PC-9 (cell line): ENCODE measurements at regions not wholly inside any gene's neighbourhood (a gene's known extent, or its start where the extent isn't known, plus 50 kb on each side); places are given as distances from the start of the nearest gene placed in this dataset.

ENCODE experiments used
- BruUV-seq: library from RNA; stranded (reverse); fragments of 400-500 nt; replicated peaks from 2 replicates; lab custom pipeline; 2021; lab: Mats Ljungman, UMichigan
- CTCF ChIA-PET: fragments of 300-600 bp; sonication (Branson Sonifier 250); formaldehyde crosslinking; loops from one replicate; lab custom pipeline; 2022; ENCODE audit warnings: antibody characterized with exemption; lab: Charles Lee
- POLR2A ChIA-PET: fragments of 300-600 bp; sonication (Branson Sonifier 250); formaldehyde crosslinking; loops from one replicate; lab custom pipeline; 2022; ENCODE audit warnings: antibody characterized with exemption; ENCODE audit not compliant: unreplicated experiment; lab: Charles Lee
- DNase-seq, 2 experiments: peaks; one replicate each; pipeline versions ENCODE4 v3.0.0 to v3.0.0-alpha.2; 2015 to 2022; ENCODE audit warnings: mixed read lengths in 1 of 2
- H2AFZ ChIP-seq: fragments of 200-600 bp; sonication (generic); 2 replicates; pipeline ENCODE4 v1.8.1; 2017; ENCODE audit warnings: antibody characterized with exemption
- H3F3A ChIP-seq: fragments of 200-600 bp; sonication (generic); 2 replicates; pipeline ENCODE4 v1.8.1; 2017; ENCODE audit warnings: antibody characterized with exemption, mild to moderate bottlenecking, low read depth; ENCODE audit not compliant: insufficient read depth
- H3K27ac ChIP-seq: fragments of 200-600 bp; sonication (generic); 2 replicates; pipeline ENCODE4 v1.6.1; 2016; ENCODE audit warnings: mixed run types
- H3K27me3 ChIP-seq: fragments of 200-600 bp; sonication (generic); 2 replicates; pipeline ENCODE4 v1.6.1; 2016; ENCODE audit warnings: low read depth, mixed run types; ENCODE audit not compliant: insufficient read depth
- H3K36me3 ChIP-seq: fragments of 200-600 bp; sonication (generic); 2 replicates; pipeline ENCODE4 v1.6.1; 2016; ENCODE audit warnings: low read depth, mixed run types
- H3K4me1 ChIP-seq: fragments of 200-600 bp; sonication (generic); replicated peaks from 2 replicates; pipeline ENCODE4 v1.6.1; 2016; ENCODE audit warnings: mixed run types; ENCODE audit not compliant: insufficient read depth
- H3K4me2 ChIP-seq: fragments of 200-600 bp; sonication (generic); 2 replicates; pipeline ENCODE4 v1.6.1; 2017; ENCODE audit warnings: mixed run types
- H3K4me3 ChIP-seq: fragments of 200-600 bp; sonication (generic); 2 replicates; pipeline ENCODE4 v1.6.1; 2016; ENCODE audit warnings: mixed run types
- H3K79me2 ChIP-seq: fragments of 200-600 bp; sonication (generic); 2 replicates; pipeline ENCODE4 v1.6.1; 2017; ENCODE audit warnings: low read depth, mixed run types
- H3K9me2 ChIP-seq: fragments of 200-600 bp; sonication (generic); 2 replicates; pipeline ENCODE4 v1.8.1; 2017; ENCODE audit warnings: mild to moderate bottlenecking; ENCODE audit not compliant: insufficient read depth
- H3K9me3 ChIP-seq: fragments of 200-600 bp; sonication (generic); 2 replicates; pipeline ENCODE4 v1.8.1; 2016; ENCODE audit warnings: low read depth; ENCODE audit not compliant: insufficient read depth
- H4K20me1 ChIP-seq: fragments of 200-600 bp; sonication (generic); 2 replicates; pipeline ENCODE4 v1.8.1; 2017; ENCODE audit not compliant: insufficient read depth
- CTCF ChIP-seq: fragments of 200-600 bp; sonication (generic); conservative IDR thresholded peaks from 2 replicates; pipeline ENCODE4 v1.6.1; 2017; ENCODE audit warnings: mixed run types, antibody characterized with exemption, mild to moderate bottlenecking, moderate library complexity
- EZH2 ChIP-seq: fragments of 200-600 bp; sonication (generic); IDR thresholded peaks from 2 replicates; pipeline ENCODE4 v1.8.0; 2017; ENCODE audit warnings: antibody characterized with exemption, low read depth
- intact Hi-C: fragments of 100-400 bp; cut with micrococcal nuclease; formaldehyde crosslinking; loops from one replicate; pipeline ENCODE4 v1.10.0; 2022; ENCODE audit not compliant: unreplicated experiment

- no peaks in the 10 kb centered on the region for H3K79me2 ChIP-seq
- no peaks in the 10 kb centered on the region for H4K20me1 ChIP-seq
- POLR2A ChIA-PET: no interaction called here
- no peaks in the 10 kb centered on the region for H3F3A ChIP-seq
- no peak overlapping the region for H3K27ac ChIP-seq
- peaks cover 4% of the 10 kb centered on the region; the same call in 1 of the 2 replicates for H3K9me2 ChIP-seq
- no peaks in the 10 kb centered on the region for H3K4me1 ChIP-seq
- H3K9me3 ChIP-seq: no peaks in the 10 kb centered on the region
- intact Hi-C loops: no loop called here
- H2AFZ ChIP-seq: no peak overlapping the region
- BruUV-seq: no TSS peak
- CTCF ChIA-PET: no interaction called here
- TF ChIP-seq EZH2 (no peak), CTCF (no peak)
- no peaks in the 10 kb centered on the region for H3K36me3 ChIP-seq
- no peak for DNase-seq
- H3K27me3 ChIP-seq: no peaks in the 10 kb centered on the region
- no peak overlapping the region for H3K4me2 ChIP-seq
- H3K4me3 ChIP-seq: no peak overlapping the region
Observed at GRCh38 chr1:101706366-101706765, 290.4 kb downstream of the OLFM3 start.

GRCh38 chr1:101709721-101710120 lies 287.0 kb downstream of the OLFM3 start:
- Histone ChIP-seq H3K36me3 (no peaks in the 10 kb centered on the region), H3K27me3 (no peaks in the 10 kb centered on the region), H3K9me2 (no peaks in the 10 kb centered on the region), H3F3A (no peaks in the 10 kb centered on the region), H3K27ac (no peak overlapping the region), H2AFZ (no peak overlapping the region), H4K20me1 (no peaks in the 10 kb centered on the region), H3K4me3 (no peak overlapping the region), H3K4me2 (no peak overlapping the region), H3K4me1 (no peaks in the 10 kb centered on the region), H3K79me2 (no peaks in the 10 kb centered on the region), H3K9me3 (no peaks in the 10 kb centered on the region)
- POLR2A ChIA-PET: no interaction called here
- CTCF ChIA-PET: no interaction called here
- BruUV-seq: no TSS peak
- no peak for DNase-seq
- TF ChIP-seq EZH2 (no peak), CTCF (no peak)
- intact Hi-C loops: no loop called here

GRCh38 chr1:101713760-101714159 lies 283.0 kb downstream of the OLFM3 start:
- Histone ChIP-seq H2AFZ (no peak overlapping the region), H3K79me2 (no peaks in the 10 kb centered on the region), H3K4me1 (no peaks in the 10 kb centered on the region), H3K9me2 (peaks cover 6% of the 10 kb centered on the region; the same call in 1 of the 2 replicates), H3F3A (no peaks in the 10 kb centered on the region), H3K27ac (no peak overlapping the region), H3K36me3 (no peaks in the 10 kb centered on the region), H3K27me3 (no peaks in the 10 kb centered on the region), H3K4me2 (no peak overlapping the region), H3K4me3 (no peak overlapping the region), H3K9me3 (no peaks in the 10 kb centered on the region), H4K20me1 (no peaks in the 10 kb centered on the region)
- ChIA-PET CTCF (no interaction called here), POLR2A (no interaction called here)
- peak in 1 of 2 experiments; percentile 27 for DNase-seq
- TF ChIP-seq EZH2 (no peak), CTCF (no peak)
- intact Hi-C loops: no loop called here
- no TSS peak for BruUV-seq
